NB4 (cell line): ENCODE measurements at regions not wholly inside any gene's neighbourhood (a gene's known extent, or its start where the extent isn't known, plus 50 kb on each side); places are given as distances from the start of the nearest gene placed in this dataset.

Experiments
- DNase-seq: peaks from one replicate; pipeline ENCODE4 v3.0.0; 2010; ENCODE audit warnings: low read depth
- H3K4me3 ChIP-seq: one replicate; pipeline ENCODE4 v1.5.1; 2011; ENCODE audit warnings: mild to moderate bottlenecking, low read depth, low read length, moderate library complexity
- CTCF ChIP-seq: IDR thresholded peaks from one replicate; pipeline ENCODE4 v1.5.1; 2012; ENCODE audit warnings: low read depth, low read length
- MAX ChIP-seq: IDR thresholded peaks from 2 replicates; pipeline ENCODE4 v1.6.1; 2011; ENCODE audit warnings: low read depth, low read length
- MYC ChIP-seq: IDR thresholded peaks from 2 replicates; pipeline ENCODE4 v1.6.1; 2011; ENCODE audit warnings: low read depth, low read length
- POLR2A ChIP-seq: IDR thresholded peaks from 2 replicates; pipeline ENCODE4 v1.6.1; 2011; ENCODE audit warnings: mild to moderate bottlenecking; ENCODE audit not compliant: insufficient read length; ENCODE audit errors: extremely low read depth

GRCh38 chr2:12957251-12957650 lies 240.5 kb downstream of the TRIB2 start:
- no peak for TF ChIP-seq MYC
- TF ChIP-seq MAX = no peak
- TF ChIP-seq CTCF = no peak
- TF ChIP-seq POLR2A = no peak
- DNase-seq = no peak
- H3K4me3 ChIP-seq = no peak overlapping the region

GRCh38 chr2:12959935-12960334 lies 243.2 kb downstream of the TRIB2 start:
- no peak overlapping the region for H3K4me3 ChIP-seq
- DNase-seq = no peak
- no peak for TF ChIP-seq CTCF
- no peak for TF ChIP-seq MYC
- TF ChIP-seq POLR2A = no peak
- no peak for TF ChIP-seq MAX

- TF ChIP-seq MAX (no peak), POLR2A (no peak), CTCF (no peak), MYC (no peak)
- no peak for DNase-seq
- H3K4me3 ChIP-seq = no peak overlapping the region
Observed at GRCh38 chr2:12960671-12961070, 243.9 kb downstream of the TRIB2 start.

GRCh38 chr2:12964904-12965539 lies 248.3 kb downstream of the TRIB2 start:
- no peak for DNase-seq
- H3K4me3 ChIP-seq = no peak overlapping the region
- TF ChIP-seq POLR2A (no peak), CTCF (no peak), MAX (no peak), MYC (no peak)

GRCh38 chr2:12965540-12966269 lies 249.0 kb downstream of the TRIB2 start:
- no peak overlapping the region for H3K4me3 ChIP-seq
- peak; percentile 44 for DNase-seq
- TF ChIP-seq MAX = no peak

GRCh38 chr2:12967804-12968203 lies 251.1 kb downstream of the TRIB2 start:
- DNase-seq = no peak
- no peak overlapping the region for H3K4me3 ChIP-seq
- TF ChIP-seq MYC (no peak), MAX (no peak), POLR2A (no peak), CTCF (no peak)
